ENCODE measurements at regions not wholly inside any gene's neighbourhood (a gene's known extent, or its start where the extent isn't known, plus 50 kb on each side); places are given as distances from the start of the nearest gene placed in this dataset.
"Not testable (repeated sequence)": the region's sequence is repeated elsewhere in the genome, so short reads cannot be mapped to it uniquely, and the experiment has no call there.

GRCh38 chr5:127206320-127207113, 84.1 kb upstream of the MEGF10 start:
- CTCF ChIA-PET = no interaction called here
- no peak overlapping the region for H3K4me3 ChIP-seq (ENCODE audit: low read depth, low read length)
- DNase-seq (ENCODE audit: low read depth, low spot score) = peak; percentile 42
- TF ChIP-seq, protein P1, sequence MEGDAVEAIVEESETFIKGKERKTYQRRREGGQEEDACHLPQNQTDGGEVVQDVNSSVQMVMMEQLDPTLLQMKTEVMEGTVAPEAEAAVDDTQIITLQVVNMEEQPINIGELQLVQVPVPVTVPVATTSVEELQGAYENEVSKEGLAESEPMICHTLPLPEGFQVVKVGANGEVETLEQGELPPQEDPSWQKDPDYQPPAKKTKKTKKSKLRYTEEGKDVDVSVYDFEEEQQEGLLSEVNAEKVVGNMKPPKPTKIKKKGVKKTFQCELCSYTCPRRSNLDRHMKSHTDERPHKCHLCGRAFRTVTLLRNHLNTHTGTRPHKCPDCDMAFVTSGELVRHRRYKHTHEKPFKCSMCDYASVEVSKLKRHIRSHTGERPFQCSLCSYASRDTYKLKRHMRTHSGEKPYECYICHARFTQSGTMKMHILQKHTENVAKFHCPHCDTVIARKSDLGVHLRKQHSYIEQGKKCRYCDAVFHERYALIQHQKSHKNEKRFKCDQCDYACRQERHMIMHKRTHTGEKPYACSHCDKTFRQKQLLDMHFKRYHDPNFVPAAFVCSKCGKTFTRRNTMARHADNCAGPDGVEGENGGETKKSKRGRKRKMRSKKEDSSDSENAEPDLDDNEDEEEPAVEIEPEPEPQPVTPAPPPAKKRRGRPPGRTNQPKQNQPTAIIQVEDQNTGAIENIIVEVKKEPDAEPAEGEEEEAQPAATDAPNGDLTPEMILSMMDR (IDR thresholded peaks at IDR 0.05; ENCODE audit: insufficient read depth, low read length, missing control alignments) = no peak
- POLR2A ChIA-PET = no interaction called here

GRCh38 chr5:127210042-127210441, 80.6 kb upstream of the MEGF10 start:
- ChIA-PET CTCF (no interaction called here), POLR2A (no interaction called here)
- H3K4me3 ChIP-seq (ENCODE audit: low read depth, low read length) = no peak overlapping the region
- DNase-seq (ENCODE audit: low read depth, low spot score) = no peak
- TF ChIP-seq, protein P1 (IDR thresholded peaks at IDR 0.05; ENCODE audit: insufficient read depth, low read length, missing control alignments) = no peak

GRCh38 chr5:127213231-127213630, 77.4 kb upstream of the MEGF10 start:
- ChIA-PET CTCF (no interaction called here), POLR2A (no interaction called here)
- TF ChIP-seq, protein P1 (IDR thresholded peaks at IDR 0.05; ENCODE audit: insufficient read depth, low read length, missing control alignments) = no peak
- no peak overlapping the region for H3K4me3 ChIP-seq (ENCODE audit: low read depth, low read length)
- no peak for DNase-seq (ENCODE audit: low read depth, low spot score)

DNA sequence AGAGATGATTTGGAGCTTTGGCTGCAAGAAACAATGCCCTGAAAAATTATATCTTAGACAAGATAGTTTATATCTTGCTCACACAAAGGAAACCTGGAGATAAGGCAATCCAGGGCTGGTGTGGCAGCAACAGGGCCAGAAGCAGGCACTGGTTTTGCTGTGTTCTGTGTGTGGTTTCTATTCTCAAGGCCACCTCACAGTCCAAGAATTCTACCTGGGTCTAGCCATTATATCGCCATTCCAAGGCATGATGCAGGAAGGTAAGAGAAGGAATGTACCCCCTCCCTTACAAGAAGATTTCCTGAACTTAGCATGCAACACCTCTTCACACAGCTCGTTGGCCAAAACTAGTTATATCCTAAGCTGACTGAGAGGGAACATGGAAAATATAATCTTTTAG, 74.5 kb upstream of the MEGF10 start:
- ChIA-PET CTCF (no interaction called here), POLR2A (no interaction called here)
- TF ChIP-seq, protein P1 (IDR thresholded peaks at IDR 0.05; ENCODE audit: insufficient read depth, low read length, missing control alignments) = no peak
- no peak overlapping the region for H3K4me3 ChIP-seq (ENCODE audit: low read depth, low read length)
- DNase-seq (ENCODE audit: low read depth, low spot score) = no peak

DNA sequence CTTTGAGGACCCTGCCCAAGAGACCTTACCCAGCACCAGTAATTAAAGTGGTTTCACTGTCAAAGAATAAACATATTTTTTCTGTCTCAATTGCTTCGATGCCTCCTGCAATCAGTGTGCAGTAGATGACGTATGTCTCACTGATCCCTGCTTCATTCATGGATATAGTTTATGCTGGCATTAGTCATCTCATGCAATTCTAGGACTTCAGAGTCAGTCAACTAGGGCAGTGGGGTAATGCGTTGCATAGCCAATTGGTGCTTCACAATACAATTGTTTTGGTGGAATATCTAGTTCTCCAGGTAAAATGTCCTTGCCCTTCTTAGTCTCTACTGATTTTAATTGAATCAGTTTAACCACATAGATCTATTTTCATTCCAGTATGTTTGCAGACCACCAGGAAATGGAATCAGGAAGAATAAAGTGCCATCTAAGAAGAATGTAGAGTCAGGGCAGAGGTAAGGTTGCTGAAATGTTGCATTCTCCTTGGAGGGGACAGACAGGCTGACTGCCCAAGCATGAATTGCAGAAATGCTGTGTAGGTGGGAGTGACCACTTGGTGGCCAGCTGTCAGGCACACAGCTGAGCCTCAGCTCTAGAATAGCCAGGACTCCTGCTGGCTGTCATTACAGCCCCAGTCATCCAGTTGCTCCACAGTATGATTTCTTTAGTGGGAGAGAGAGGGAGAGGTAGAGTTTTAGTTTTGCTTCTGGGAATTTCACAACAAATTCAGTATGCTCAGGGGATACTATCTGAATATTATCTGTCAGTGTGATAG, 73.5 kb upstream of the MEGF10 start:
- CTCF ChIA-PET = no interaction called here

DNA sequence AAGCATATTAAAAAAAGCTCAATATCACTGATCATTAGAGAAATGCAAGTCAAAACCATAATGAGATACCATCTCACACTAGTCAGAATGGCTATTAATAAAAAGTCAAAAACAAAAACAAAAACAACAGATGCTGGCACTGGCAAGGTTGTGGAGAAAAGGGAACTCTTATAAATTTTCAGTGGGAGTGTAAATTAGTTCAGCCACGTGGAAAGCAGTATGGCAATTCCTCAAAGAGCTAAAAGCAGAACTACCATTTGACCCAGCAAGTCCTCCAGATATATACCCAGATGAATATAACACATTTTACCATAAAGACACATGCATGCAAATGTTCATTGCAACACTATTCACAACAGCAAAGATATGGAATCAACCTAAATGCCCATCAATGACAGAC, 68.7 kb upstream of the MEGF10 start:
- DNase-seq (ENCODE audit: low read depth, low spot score); CTCF ChIA-PET; POLR2A ChIA-PET; H3K4me3 ChIP-seq (ENCODE audit: low read depth, low read length): not testable (repeated sequence)

More for the DNA sequence above, 73.5 kb upstream of the MEGF10 start:
- H3K4me3 ChIP-seq (ENCODE audit: low read depth, low read length) = no peak overlapping the region
- DNase-seq (ENCODE audit: low read depth, low spot score) = no peak
- POLR2A ChIA-PET = no interaction called here
- TF ChIP-seq, protein P1 (IDR thresholded peaks at IDR 0.05; ENCODE audit: insufficient read depth, low read length, missing control alignments) = no peak

DNA sequence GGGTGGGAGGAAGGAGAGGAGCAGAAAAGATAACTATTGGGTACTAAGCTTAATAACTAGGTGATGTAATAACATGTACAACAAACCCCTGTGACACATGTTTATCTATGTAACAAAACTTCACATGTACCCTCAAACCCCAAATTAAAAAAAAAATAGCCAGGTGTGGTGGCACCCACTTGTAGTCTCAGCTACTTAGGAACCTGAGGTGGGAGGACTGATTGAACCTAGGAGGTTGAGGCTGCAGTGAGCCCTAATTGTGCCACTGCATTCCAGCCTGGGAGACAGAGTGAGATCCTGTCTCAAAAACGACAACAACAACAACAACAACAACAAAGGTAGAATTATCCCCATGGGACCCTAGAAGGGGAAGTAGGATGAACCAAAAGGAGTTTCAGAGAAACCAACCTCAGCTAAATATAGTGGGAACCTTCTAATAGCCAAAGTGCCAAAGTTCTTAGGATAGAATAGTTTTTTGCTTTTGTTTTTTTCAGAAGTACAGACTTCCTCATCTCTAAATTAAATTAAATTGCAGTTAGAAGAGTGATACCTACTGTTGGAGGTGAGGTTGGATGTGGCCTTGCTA, 67.9 kb upstream of the MEGF10 start:
- DNase-seq (ENCODE audit: low read depth, low spot score); POLR2A ChIA-PET; CTCF ChIA-PET; H3K4me3 ChIP-seq (ENCODE audit: low read depth, low read length): not testable (repeated sequence)
